ENCODE measurements at regions not wholly inside any gene's neighbourhood (a gene's known extent, or its start where the extent isn't known, plus 50 kb on each side); places are given as distances from the start of the nearest gene placed in this dataset.
"Not testable (repeated sequence)": the region's sequence is repeated elsewhere in the genome, so short reads cannot be mapped to it uniquely, and the experiment has no call there.

- not testable (repeated sequence) for H3K4me3 ChIP-seq (ENCODE audit: low read depth, low read length)
These were observed 846.4 kb downstream of the RPIA start for GRCh38 chr2:89537862-89538261.

GRCh38 chr2:89544110-89544509, 852.6 kb downstream of the RPIA start:
- not testable (repeated sequence) for DNase-seq (ENCODE audit: low read depth); H3K4me3 ChIP-seq (ENCODE audit: low read depth, low read length)

More at GRCh38 chr2:89537862-89538261, 846.4 kb downstream of the RPIA start:
- DNase-seq (ENCODE audit: low read depth) = not testable (repeated sequence)

- not testable (repeated sequence) for DNase-seq (ENCODE audit: low read depth); H3K4me3 ChIP-seq (ENCODE audit: low read depth, low read length)
These were observed 887.7 kb downstream of the RPIA start for GRCh38 chr2:89579154-89579553.

GRCh38 chr2:89582816-89583215, 891.3 kb downstream of the RPIA start:
- peak; percentile 0 for DNase-seq (ENCODE audit: low read depth)
- H3K4me3 ChIP-seq (ENCODE audit: low read depth, low read length) = not testable (repeated sequence)

- H3K4me3 ChIP-seq (ENCODE audit: low read depth, low read length) = peak overlapping the region; percentile 40
These were observed 892.6 kb downstream of the RPIA start for GRCh38 chr2:89584046-89584445.

GRCh38 chr2:89584868-89585557, 893.5 kb downstream of the RPIA start:
- peak overlapping the region; percentile 56 for H3K4me3 ChIP-seq (ENCODE audit: low read depth, low read length)
- DNase-seq (ENCODE audit: low read depth) = not testable (repeated sequence)

More at GRCh38 chr2:89584046-89584445, 892.6 kb downstream of the RPIA start:
- not testable (repeated sequence) for DNase-seq (ENCODE audit: low read depth)

GRCh38 chr2:89585558-89585920, 894.1 kb downstream of the RPIA start:
- peak; percentile 3 for DNase-seq (ENCODE audit: low read depth)
- H3K4me3 ChIP-seq (ENCODE audit: low read depth, low read length) = peak overlapping the region; percentile 56

GRCh38 chr2:89599843-89600242, 908.4 kb downstream of the RPIA start:
- not testable (repeated sequence) for DNase-seq (ENCODE audit: low read depth); H3K4me3 ChIP-seq (ENCODE audit: low read depth, low read length)

GRCh38 chr2:89606514-89606913, 915.0 kb downstream of the RPIA start:
- DNase-seq (ENCODE audit: low read depth); H3K4me3 ChIP-seq (ENCODE audit: low read depth, low read length): not testable (repeated sequence)

- not testable (repeated sequence) for H3K4me3 ChIP-seq (ENCODE audit: low read depth, low read length); DNase-seq (ENCODE audit: low read depth)
These were observed 918.9 kb downstream of the RPIA start for GRCh38 chr2:89610207-89610926.

GRCh38 chr2:89610927-89611515, 919.5 kb downstream of the RPIA start:
- H3K4me3 ChIP-seq (ENCODE audit: low read depth, low read length); DNase-seq (ENCODE audit: low read depth): not testable (repeated sequence)

GRCh38 chr2:89611710-89612109, 920.2 kb downstream of the RPIA start:
- H3K4me3 ChIP-seq (ENCODE audit: low read depth, low read length); DNase-seq (ENCODE audit: low read depth): not testable (repeated sequence)

GRCh38 chr2:89649268-89649667, 957.8 kb downstream of the RPIA start:
- DNase-seq (ENCODE audit: low read depth); H3K4me3 ChIP-seq (ENCODE audit: low read depth, low read length): not testable (repeated sequence)

- not testable (repeated sequence) for DNase-seq (ENCODE audit: low read depth)
These were observed 987.8 kb downstream of the RPIA start for GRCh38 chr2:89679254-89679653.

More at GRCh38 chr2:89679254-89679653, 987.8 kb downstream of the RPIA start:
- not testable (repeated sequence) for H3K4me3 ChIP-seq (ENCODE audit: low read depth, low read length)

Data from epithelial cell of proximal tubule (primary cell).